ENCODE measurements at regions not wholly inside any gene's neighbourhood (a gene's known extent, or its start where the extent isn't known, plus 50 kb on each side); places are given as distances from the start of the nearest gene placed in this dataset.

DNA sequence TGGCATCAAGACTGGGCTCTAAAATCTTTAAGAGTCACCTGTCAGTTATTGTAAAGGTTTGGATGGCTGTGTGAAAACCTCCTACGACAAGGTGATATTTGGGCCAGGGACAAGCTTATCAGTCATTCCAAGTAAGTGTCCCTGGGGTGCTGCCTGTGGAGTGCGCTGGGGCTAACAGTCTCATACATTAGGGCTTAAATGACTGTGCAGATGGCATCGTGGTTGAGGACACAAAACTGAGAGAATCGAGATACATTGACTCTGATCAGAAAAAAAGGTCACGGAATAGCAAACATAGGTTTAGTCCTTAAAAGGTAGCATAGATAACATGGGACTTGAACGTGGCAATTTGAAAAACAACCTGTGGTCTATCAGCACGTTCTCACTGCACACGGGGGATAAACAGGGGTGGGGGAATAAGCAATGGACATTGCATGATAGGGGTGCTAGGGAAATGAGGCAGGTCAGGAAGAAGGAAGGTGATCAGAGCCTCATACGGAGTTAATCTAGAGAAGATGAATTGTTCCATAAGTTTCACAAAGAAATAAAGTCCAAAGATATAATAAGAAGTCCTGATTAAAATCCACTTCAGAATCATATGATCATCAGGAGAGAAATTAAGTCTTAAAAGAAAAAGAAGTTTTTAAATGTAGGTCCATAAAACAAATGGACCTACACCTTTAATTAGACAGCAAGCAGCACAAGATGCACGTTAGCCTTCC is 100.3 kb downstream of the DAD1 start:
- no peak for DNase-seq (ENCODE audit: low read depth, low spot score)
- TF ChIP-seq CTCF (IDR thresholded peaks at IDR 0.05; ENCODE audit: low read depth, low read length): no peak
- H3K4me3 ChIP-seq (ENCODE audit: low read depth, low read length): no peak overlapping the region
- in situ Hi-C loops (cut with HindIII; ENCODE audit: low sequenced_read_pairs): no loop called here

- H3K4me3 ChIP-seq (ENCODE audit: low read depth, low read length): no peak overlapping the region
- in situ Hi-C loops (cut with HindIII; ENCODE audit: low sequenced_read_pairs): no loop called here
- TF ChIP-seq CTCF (IDR thresholded peaks at IDR 0.05; ENCODE audit: low read depth, low read length): no peak
- DNase-seq (ENCODE audit: low read depth, low spot score): no peak
Observed at GRCh38 chr14:22487941-22488340, 101.1 kb downstream of the DAD1 start.

GRCh38 chr14:22487401-22487800 is 101.6 kb downstream of the DAD1 start:
- in situ Hi-C loops (cut with HindIII; ENCODE audit: low sequenced_read_pairs): no loop called here
- no peak overlapping the region for H3K4me3 ChIP-seq (ENCODE audit: low read depth, low read length)
- DNase-seq (ENCODE audit: low read depth, low spot score): no peak
- TF ChIP-seq CTCF (IDR thresholded peaks at IDR 0.05; ENCODE audit: low read depth, low read length): no peak

DNA sequence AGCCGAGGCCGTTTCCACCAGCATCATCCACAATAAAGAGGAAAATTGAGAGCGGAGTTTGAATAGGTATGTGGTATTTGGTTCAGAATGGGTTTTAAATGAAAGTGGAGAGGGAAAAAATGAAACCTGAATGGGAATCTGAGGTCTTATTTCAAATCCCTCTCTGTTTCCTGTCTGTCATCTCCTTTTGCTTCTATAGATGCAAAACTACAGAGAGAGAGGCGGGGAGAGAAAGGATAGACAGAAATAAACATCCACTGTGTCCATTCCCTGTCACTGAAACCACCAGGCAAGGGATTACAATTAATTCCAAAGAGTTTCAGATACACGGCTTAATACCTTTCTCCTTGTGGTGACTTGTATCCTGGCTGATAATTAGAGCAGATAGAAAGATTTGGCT is 102.3 kb downstream of the DAD1 start:
- no peak for TF ChIP-seq CTCF (IDR thresholded peaks at IDR 0.05; ENCODE audit: low read depth, low read length)
- in situ Hi-C loops (cut with HindIII; ENCODE audit: low sequenced_read_pairs): no loop called here
- DNase-seq (ENCODE audit: low read depth, low spot score): no peak
- no peak overlapping the region for H3K4me3 ChIP-seq (ENCODE audit: low read depth, low read length)

DNA sequence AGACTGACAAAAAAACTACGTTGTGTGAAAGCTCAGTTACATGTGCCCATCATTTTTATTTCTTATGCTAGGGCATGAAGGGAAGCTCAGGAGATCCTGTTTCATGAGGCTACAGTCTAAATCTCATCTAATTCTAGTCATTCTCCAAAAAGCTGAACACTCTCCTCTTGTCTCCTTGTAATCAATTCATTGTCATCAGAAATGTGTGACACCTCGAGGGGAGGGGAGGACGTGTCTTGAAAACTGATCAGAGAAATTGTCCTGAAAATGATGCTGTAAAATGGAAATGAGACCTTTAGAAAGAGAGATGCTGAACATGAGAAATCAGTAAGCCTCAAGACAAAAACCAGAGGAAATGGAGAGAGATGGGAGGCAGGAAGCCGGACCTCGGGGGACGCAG is 103.4 kb downstream of the DAD1 start:
- no peak for TF ChIP-seq CTCF (IDR thresholded peaks at IDR 0.05; ENCODE audit: low read depth, low read length)
- no peak for DNase-seq (ENCODE audit: low read depth, low spot score)
- H3K4me3 ChIP-seq (ENCODE audit: low read depth, low read length): no peak overlapping the region
- in situ Hi-C loops (cut with HindIII; ENCODE audit: low sequenced_read_pairs): no loop called here

DNA sequence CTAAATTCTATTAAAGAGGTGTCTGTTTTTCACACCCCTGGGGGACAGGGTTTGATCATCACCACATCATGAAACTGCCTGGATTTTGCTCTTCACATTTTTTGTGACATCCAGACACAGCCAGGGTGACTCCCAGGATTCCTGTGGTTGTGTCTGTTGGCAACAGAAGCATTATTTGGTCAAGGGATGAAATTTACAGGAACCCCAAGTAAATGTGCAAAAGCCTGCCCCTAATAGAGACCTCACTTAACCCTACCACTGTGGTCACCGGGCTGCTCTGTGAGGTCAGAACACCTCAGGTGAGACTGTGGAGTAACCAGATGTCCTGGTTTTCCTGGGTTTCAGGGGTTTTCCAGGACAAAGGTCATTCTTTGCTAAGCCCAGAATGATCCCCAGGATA is 103.8 kb downstream of the DAD1 start:
- peak; percentile 38 for DNase-seq (ENCODE audit: low read depth, low spot score)
- in situ Hi-C loops (cut with HindIII; ENCODE audit: low sequenced_read_pairs): no loop called here
- no peak for TF ChIP-seq CTCF (IDR thresholded peaks at IDR 0.05; ENCODE audit: low read depth, low read length)
- H3K4me3 ChIP-seq (ENCODE audit: low read depth, low read length): no peak overlapping the region

Measured in astrocyte of the spinal cord (primary cell).